HG03196 (cell line): ENCODE measurements at regions not wholly inside any gene's neighbourhood (a gene's known extent, or its start where the extent isn't known, plus 50 kb on each side); places are given as distances from the start of the nearest gene placed in this dataset.

Experiments used
- ATAC-seq: cut with Tn5 transposase; IDR thresholded peaks from one replicate; pipeline ENCODE4 v1.9.1; 2021; ENCODE audit not compliant: unreplicated experiment

DNA sequence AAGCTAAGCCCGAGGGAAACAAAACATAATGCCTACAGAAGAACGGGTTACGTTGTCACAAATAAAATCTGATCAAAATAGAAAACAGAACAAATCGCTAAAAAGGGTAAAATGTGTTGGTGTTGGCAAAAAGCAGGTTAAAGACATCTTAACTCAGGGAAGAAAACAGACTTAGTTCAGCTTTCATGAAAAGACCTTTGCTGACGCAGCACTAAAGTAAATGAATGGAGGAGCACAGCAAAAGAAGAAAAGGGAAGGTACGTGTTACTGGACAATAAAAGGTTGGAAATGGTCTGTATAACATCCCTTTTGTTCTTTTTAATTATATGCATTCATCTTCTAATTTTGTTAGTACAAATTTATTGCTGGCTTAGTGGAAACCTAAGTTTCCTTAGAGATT, 117.4 kb upstream of the DSEL start:
- no peak for ATAC-seq

DNA sequence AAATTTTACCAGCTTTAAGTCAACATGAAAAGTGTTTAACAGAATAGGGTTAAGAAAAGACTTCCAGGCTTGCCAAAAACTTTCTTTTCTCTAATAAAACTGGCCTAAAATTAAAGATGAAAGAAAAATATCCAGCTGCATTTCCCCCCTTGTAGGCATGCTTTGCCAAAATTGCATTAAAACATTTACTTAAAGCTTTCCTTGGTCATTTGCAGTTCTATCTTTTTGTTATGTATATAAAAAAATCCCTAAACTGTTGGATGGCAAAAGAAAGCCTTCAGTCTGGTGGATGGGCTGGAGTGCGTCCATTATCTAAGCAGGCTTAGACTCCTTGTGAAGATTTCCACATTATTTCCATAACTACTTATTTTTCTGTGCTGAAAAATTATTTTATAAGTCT, 105.4 kb upstream of the DSEL start:
- no peak for ATAC-seq

DNA sequence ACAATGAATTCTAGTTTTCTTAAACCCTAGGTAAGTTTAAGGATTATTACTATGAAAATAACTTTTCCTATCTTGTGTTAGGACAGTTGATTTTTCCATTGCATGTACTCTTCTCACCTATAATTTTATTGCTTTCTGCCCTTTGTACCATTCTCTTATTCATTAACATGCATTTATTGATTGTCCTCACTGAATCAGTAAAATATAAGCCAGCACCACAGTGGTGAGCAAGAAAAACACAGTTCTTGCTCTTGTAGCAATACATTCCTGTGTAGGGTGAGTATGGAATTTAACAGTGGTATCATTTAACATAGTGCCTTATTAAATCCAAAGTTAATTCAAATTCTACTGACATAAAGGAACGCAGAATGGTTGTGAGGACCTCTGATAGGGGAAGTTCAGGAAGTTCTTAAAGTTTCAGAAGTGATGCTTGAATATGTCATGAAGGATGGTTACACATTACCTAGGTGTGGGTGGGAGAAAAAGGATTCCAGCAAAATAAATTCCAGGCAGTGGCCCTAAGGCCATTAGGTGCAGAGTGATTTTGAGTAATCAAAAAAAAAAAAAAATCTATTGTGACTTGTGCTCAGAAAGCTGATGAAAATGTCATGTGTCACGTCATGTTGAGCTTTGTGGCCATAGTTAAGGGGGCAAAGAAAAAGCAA, 104.7 kb upstream of the DSEL start:
- ATAC-seq, result no peak

DNA sequence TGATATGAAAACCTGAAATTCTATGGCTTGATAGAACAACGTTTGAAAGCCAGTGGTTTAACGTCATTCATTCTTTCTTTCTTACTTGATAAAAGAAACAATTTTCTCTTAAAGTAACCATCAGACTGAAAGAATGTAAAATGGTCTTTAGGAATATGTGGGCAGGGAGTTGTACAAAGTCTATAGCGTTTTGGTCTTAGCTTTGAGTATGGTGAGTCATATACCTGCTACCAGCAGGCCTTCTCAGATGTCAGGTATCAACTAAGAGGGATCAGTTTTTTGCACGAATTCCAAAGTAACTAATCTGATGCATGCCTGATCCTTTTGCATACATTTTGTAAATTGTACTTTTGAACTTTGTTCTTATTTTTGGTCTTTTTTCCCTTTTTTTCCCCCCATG, 101.5 kb upstream of the DSEL start:
- no peak for ATAC-seq

DNA sequence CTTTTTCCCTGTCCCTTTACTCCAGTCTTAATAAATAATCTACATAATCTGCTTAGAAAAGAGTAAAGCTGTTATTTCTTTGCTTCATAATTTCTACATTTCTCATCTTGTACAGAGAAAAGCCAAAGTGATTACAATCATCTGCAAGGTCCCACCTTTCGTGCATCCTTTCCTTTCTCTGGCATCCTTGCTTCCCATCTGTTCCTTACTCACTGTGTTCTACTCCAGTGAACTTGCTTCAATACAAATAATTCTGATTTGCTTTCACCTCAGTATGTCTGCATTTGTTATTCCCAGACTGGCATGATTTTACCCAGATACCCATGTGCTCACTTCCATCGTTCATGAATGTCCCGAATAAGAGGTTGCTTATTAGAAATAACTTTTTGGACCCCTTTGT, 99.4 kb upstream of the DSEL start:
- ATAC-seq, result no peak

DNA sequence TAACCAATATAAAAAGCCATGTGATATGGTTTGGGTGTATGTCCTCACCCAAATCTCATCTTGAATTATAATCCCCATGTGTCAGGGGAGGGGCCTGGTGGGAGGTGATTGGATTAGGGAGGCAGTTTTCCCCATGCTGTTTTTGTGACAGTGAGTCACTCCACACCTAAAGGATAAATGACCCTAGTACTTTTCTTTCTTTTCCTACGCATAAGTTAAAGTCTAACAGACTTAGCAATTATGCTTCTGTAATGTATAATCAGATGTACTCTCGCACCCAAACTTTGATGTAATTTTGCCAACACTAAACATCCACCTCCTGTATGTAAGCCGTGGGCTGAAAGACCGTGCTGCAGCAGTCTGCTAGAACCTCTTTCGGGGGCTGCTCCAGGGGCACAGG, 97.2 kb upstream of the DSEL start:
- ATAC-seq, result no peak

DNA sequence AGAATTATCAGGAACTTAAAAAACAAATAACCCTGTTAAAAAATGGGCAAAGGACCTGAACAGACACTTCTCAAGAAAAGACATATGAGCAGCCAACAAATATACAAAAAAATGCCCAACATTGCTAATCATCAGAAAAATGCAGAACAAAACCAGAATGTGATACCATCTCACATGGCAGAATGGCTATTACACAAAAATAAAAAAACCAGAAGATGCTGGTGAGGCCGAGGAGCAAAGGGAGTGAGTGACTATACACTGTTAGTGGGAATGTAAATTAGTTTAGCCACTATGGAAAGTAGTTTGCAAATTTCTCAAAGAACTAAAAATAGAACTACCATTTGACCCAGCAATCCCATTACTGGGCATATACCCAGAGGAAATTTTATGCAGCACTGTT, 95.8 kb upstream of the DSEL start:
- no peak for ATAC-seq

DNA sequence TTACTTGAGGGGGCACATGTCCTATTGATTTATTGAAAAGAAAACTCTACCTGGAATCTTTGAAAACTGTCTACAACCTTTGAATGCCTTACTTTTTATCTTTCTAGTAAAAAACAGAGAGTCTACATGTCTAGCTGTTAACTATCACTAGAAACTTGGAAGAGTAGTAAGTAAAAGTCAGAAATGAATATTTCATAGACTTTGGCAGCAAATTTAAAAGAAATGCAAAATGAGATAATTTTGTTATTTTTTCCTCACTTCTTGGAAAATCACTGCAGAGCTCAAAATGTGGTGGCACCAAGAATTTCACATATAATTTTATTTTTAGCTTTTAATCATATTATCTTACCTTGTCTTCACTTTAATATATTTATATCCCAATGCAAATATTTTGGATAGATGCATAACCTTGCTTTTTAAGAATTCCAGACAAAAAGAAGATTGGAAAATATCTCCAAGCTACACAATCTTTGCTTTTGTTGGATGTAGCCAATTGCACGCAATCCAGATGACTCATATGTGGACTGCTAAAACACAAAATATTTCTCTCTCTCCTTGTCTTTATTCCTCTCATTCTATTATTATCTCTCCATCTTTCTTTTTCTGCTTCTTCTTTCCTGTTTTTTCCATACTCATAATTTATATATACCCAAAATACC, 92.2 kb upstream of the DSEL start:
- ATAC-seq, result no peak

DNA sequence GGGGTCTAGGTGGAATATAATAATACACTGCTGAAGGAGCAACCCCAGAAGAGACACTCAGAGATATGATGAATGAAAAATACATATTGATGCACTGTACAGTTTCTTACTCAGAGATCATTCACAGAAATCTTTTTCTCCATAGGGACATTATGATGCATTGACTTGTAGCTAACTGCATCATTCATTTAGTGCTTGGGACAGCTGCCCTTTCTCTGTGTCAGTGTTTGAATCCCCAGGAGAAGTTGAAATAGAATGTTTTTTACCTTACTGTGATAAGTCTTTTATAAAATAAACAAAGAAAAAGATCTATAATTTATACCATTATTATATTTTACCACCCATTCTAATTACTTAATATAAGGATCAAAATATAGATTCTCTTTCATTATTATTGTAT, 91.7 kb upstream of the DSEL start:
- no peak for ATAC-seq

DNA sequence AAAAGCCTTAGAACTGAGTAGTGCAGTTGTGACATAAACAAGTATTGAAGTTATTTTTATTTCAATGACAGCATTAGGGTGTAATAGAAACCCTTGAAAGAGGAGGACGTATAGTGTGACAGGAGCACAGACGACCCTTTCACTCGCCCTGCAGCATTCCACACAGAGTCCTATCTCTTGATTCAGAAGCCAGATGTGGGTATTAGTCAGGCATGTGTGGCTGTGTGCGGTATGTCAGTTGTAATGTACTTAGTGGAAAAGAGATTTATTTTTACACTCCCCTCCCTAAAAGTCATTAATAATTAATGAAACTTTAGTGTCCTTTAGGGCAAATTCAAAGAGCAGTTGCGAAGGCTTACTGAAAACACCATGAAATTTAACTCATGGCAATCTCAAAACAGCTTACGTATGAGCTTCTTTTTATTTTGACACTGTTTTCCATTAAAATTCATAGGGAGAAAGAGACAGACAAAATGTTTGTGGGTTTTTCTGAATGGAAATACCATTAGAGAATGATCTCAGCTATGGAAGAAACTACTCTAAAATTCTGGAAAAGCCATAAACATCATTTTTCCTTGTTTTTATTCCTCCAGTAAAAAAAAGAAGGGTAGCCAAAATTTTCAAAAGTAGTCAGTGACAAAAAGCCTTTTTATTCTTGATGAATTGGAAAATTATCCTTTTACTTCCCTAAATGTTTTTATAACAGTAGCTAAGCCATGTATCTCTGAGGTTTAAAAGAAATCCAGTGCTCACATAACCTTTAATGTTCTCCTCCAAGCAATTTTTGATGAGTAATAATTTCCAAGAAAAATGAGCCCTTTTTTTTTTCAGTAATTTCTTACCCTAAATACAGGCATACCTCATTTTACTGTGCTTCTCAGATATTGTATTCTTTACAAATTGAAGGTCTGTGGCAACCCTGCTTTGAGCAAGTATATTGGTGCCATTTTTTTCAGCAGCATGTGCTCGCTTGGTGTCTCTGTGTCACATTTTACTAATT, 84.0 kb upstream of the DSEL start:
- ATAC-seq, result no peak

DNA sequence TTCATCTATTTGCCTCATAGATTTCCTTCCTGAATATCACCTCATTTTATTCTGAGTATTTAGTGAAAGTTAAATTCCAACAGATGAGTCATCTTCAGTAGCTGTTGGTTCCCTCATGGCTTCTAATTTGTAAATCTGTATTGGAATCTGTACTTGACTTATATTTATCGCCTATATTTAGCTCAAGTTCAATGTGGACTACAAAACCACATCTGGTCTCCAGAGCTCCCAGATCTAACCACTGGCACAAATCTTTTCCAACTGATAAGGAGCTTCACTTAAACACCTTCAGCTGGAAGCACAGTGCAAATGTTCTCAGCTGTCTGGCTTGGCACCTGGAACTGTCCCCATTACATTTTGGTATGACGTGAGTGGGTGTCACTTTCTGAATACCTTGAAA, 82.8 kb upstream of the DSEL start:
- ATAC-seq, result no peak

DNA sequence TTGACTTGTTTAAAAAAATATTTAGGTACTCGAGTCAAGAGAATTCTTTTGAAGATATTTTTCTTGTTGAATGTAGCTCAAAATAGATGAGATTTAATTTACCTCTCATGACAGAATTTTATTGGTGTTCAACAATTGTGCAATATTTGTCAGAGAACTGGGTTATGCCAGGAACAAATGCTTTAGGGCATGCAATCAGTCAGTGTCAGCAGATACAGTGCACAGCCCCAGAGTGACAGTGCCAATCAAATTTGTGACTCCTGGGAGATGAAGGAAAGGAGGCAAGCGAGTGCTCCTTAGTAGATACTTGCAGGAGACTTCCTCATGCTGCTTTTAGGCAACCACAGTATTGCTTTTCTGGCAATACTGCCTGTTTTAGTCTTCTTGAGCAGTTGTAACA, 81.2 kb upstream of the DSEL start:
- ATAC-seq, result no peak

DNA sequence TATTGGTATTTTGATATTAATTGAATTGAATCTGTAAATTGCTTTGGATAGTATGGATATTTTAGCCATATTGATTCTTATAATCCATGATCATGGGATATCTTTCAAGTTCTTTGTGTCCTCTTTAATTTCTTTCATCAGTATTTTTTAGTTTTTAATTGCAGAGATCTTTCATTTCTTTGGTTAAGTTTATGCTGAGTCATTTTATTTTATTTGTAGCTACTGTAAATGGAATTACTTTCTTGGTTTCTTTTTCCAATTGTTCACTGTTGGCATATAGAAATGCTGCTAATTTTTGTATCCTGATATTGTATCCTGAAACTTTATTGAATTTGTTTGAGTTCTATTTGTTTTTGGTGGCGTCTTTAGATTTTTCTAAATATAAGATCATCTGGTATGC, 79.5 kb upstream of the DSEL start:
- ATAC-seq, result no peak

DNA sequence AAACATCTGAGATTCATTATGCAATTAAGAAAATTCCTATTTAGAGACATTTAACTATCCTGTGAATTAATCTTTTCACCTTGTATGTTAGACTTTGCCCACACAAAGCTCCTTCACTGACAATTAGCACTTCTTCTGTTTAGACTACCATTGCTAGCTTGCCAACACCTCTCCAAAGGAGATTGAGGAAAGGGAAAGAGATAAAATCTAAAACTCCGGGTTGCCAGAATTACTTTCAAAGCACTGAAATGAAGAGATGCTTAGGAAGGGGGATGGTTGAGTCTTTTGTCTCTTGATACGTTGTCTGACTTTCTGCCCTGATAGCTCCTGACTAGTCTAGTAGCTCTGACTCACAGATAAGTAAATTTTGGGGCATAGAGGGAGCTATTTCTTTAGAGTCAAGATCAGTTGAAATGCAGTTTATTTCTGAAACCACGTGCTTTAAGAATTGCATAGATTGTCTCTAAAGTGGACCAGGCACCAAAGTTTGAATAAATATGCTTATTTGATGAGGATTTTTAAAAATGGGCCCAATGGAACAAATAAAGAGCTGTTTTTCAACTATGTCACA, 74.1 kb upstream of the DSEL start:
- ATAC-seq, result no peak

DNA sequence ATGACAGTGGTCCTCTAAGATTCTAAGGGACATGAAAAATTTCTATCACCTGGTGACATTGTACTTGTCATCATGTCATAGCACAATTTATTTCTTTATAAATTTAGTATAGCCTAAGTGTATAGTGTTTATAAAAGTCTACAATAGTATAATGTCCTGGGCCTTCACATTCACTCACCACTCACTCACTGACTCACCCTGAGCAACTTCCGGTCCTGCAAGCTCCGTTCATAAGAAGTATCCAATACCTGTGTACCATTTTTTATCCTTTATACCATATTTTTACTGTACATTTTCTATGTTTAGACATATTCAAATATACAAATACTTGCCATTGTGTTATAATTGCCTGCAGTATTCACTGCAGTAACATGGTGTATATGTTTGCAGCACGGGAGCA, 72.8 kb upstream of the DSEL start:
- ATAC-seq, result no peak

DNA sequence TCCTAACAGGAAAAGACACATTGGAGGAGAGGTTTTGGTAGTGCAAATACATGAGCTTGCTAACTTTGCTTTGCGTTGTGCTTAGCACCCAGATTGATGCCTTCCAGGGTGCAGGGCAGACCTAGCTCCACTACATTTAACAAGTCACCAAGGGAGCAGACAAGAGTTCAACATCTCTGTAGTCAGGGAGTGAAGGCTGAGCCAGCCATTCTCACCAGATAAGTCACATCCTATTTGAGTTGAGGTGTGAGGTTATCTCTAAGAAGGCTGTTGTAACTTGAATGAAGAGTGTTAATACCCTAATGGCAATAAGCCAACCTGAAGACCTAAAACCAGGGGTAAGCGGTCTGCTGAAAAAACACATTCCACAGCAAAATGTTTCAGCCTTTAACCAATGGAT, 69.6 kb upstream of the DSEL start:
- ATAC-seq, result no peak

DNA sequence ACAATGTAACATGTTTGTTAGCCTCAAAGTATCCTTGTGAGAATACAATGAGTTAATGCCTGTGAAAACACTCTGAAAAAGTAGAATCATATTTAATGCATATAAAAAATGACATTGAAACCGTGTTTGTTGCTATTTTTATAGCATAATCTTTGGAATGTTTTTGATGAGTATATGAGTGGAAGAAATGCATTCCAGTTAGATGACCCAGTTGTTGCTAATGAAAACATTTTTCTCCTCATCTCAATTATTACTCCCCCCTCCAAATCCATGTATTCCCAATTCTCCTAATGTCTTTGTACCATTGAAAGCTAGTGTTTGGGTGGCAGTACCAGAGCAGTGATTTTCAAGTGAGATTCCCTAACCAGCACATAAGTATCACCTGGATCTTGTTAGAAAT, 67.1 kb upstream of the DSEL start:
- no peak for ATAC-seq

DNA sequence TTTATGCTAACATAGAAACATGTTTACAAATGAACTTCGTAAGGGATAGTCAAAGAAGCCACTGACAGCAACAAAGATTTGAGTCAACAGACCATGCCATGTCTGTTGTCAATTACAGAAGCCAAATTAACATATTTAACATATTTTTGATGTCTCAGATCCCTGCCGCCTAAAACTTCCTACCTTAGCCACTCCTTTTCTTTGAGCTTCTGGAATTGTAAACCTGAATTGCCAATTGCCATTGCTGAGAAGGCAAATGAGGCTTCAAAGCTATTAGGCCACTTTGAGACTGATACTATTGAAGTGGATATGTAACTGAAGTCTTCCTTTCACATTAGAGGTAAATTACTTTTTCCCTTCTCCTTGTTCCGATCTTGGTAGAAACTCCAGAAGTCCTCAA, 66.0 kb upstream of the DSEL start:
- no peak for ATAC-seq

DNA sequence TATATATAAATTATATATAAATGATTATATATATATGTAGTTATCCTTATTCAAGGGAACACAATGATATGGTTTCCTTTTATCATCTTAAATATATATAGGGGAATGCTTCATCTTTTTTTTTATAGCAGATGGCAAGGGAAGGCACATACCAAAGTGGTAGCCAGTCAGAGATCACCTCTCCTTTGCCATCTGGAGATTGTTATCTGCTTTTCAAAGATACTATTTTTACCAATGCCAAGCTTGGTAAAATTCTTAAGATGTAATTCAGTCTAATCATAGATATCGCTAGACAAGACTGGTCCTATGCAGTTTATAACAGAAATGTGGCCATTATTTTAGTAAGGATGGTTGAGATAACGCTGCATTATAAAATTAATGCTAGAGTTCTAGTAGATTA, 64.7 kb upstream of the DSEL start:
- ATAC-seq, result no peak

DNA sequence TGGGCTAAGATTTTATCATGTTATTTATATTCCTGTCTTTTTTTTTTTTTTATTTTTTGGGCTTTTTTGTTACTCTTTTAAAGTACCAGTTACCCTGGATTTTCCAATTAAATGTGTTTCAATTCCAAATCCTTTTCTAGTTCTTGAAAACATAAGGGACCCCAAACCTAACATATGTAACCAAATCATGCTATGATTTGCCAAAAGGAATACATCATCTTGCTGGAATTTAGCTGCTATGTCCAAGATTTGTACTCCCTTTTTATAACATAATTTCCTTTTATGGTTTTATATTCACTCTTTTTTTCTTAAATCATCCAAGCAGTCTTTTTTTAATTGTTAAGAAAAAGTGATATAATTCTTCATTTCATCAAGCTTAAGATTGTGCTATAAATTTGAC, 60.9 kb upstream of the DSEL start:
- no peak for ATAC-seq

DNA sequence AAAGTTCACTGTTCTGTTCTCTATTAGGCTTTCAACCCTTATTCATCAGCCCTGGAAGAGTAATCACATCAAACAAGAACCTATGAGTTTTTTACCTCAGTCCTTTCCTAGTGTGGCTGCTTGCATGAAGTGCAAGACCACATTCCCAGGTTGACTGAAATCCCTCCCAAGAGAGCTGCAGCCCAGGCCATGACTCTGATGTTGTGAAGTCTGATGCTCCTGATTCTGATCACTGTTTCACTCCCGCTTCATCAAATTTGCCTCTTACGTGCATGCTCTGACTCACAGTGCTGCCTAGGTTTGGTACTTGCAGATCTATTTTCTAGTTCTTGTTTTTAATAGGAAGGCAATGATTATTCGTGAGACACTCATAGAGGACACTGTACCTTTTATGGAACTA, 58.2 kb upstream of the DSEL start:
- ATAC-seq, result no peak

DNA sequence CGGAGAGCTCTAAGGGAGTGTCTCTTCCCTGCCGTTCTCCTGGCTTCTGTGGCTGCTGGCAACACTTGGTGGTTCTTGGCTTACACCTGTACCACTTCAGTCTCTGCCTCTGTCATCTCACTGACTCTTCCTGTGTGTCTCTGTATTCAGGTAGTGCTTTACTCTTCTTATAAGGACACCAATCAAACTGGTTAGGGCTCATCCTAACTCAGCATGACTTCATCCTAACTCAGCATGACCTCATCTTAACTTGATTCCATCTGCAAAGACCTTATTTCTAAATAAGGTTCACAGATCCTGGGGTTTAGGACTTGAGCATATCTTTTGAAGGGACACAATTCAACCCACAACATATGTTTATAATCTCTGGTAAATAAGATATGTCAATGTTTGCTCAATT, 51.6 kb upstream of the DSEL start:
- ATAC-seq, result no peak
